AG04449 (cell line): ENCODE measurements at regions not wholly inside any gene's neighbourhood (a gene's known extent, or its start where the extent isn't known, plus 50 kb on each side); places are given as distances from the start of the nearest gene placed in this dataset.

ENCODE experiments used
- CTCF ChIA-PET: fragments of 350-600 bp; formaldehyde crosslinking; extraction: SDS; loops from one replicate; lab custom pipeline; 2021; ENCODE audit warnings: antibody characterized with exemption; lab: Yijun Ruan, JAX
- POLR2A ChIA-PET: fragments of 400-600, 350-600 bp; formaldehyde crosslinking; extraction: SDS; loops from one replicate; lab custom pipeline; 2020; ENCODE audit warnings: antibody characterized with exemption, inconsistent platforms; lab: Yijun Ruan, JAX
- DNase-seq: peaks from one replicate; pipeline ENCODE4 v3.0.0-alpha.2; 2010; ENCODE audit warnings: low read depth, low spot score
- H3K4me3 ChIP-seq: 2 replicates; pipeline ENCODE4 v1.5.1; 2011; ENCODE audit warnings: low read depth, mild to moderate bottlenecking, control low read depth, low read length
- TF ChIP-seq, protein P1 (sequence below): IDR thresholded peaks from one replicate; pipeline ENCODE4 v1.5.1; 2011; ENCODE audit warnings: mild to moderate bottlenecking, moderate library complexity, low read length, control low read depth, inconsistent platforms; ENCODE audit not compliant: insufficient read depth; ENCODE audit errors: missing control alignments

- H3K4me3 ChIP-seq, result no peak overlapping the region
- no peak for DNase-seq
- CTCF ChIA-PET, result no interaction called here
- TF ChIP-seq, protein P1, sequence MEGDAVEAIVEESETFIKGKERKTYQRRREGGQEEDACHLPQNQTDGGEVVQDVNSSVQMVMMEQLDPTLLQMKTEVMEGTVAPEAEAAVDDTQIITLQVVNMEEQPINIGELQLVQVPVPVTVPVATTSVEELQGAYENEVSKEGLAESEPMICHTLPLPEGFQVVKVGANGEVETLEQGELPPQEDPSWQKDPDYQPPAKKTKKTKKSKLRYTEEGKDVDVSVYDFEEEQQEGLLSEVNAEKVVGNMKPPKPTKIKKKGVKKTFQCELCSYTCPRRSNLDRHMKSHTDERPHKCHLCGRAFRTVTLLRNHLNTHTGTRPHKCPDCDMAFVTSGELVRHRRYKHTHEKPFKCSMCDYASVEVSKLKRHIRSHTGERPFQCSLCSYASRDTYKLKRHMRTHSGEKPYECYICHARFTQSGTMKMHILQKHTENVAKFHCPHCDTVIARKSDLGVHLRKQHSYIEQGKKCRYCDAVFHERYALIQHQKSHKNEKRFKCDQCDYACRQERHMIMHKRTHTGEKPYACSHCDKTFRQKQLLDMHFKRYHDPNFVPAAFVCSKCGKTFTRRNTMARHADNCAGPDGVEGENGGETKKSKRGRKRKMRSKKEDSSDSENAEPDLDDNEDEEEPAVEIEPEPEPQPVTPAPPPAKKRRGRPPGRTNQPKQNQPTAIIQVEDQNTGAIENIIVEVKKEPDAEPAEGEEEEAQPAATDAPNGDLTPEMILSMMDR, result no peak
- POLR2A ChIA-PET, result no interaction called here
These were observed 963.6 kb downstream of the BCL11A start for GRCh38 chr2:59589881-59590280.

- no peak for DNase-seq
- TF ChIP-seq, protein P1, result no peak
- ChIA-PET POLR2A (no interaction called here), CTCF (no interaction called here)
- H3K4me3 ChIP-seq, result no peak overlapping the region
These were observed 965.2 kb downstream of the BCL11A start for GRCh38 chr2:59588286-59588685.

- no peak for DNase-seq
- ChIA-PET CTCF (no interaction called here), POLR2A (no interaction called here)
- TF ChIP-seq, protein P1, result no peak
- no peak overlapping the region for H3K4me3 ChIP-seq
These were observed 967.3 kb downstream of the BCL11A start for GRCh38 chr2:59586176-59586575.

- POLR2A ChIA-PET, result no interaction called here
- H3K4me3 ChIP-seq, result no peak overlapping the region
- CTCF ChIA-PET, result no interaction called here
- no peak for DNase-seq
- TF ChIP-seq, protein P1, result no peak
These were observed 967.8 kb downstream of the BCL11A start for GRCh38 chr2:59585655-59586054.

- DNase-seq, result no peak
- CTCF ChIA-PET, result no interaction called here
- H3K4me3 ChIP-seq, result no peak overlapping the region
- TF ChIP-seq, protein P1, result no peak
- POLR2A ChIA-PET, result no interaction called here
These were observed 968.5 kb downstream of the BCL11A start for GRCh38 chr2:59584958-59585357.

- no peak for DNase-seq
- CTCF ChIA-PET, result no interaction called here
- no peak overlapping the region for H3K4me3 ChIP-seq
- POLR2A ChIA-PET, result no interaction called here
- TF ChIP-seq, protein P1, result no peak
These were observed 970.2 kb downstream of the BCL11A start for GRCh38 chr2:59583173-59583765.
